NB4 (cell line): ENCODE measurements at regions not wholly inside any gene's neighbourhood (a gene's known extent, or its start where the extent isn't known, plus 50 kb on each side); places are given as distances from the start of the nearest gene placed in this dataset.

Experiments
- POLR2A ChIP-seq: IDR thresholded peaks from 2 replicates; pipeline ENCODE4 v1.6.1; 2011; ENCODE audit warnings: mild to moderate bottlenecking; ENCODE audit not compliant: insufficient read length; ENCODE audit errors: extremely low read depth
- TF ChIP-seq, protein P1 (sequence below): IDR thresholded peaks from one replicate; pipeline ENCODE4 v1.5.1; 2012; ENCODE audit warnings: low read depth, low read length

DNA sequence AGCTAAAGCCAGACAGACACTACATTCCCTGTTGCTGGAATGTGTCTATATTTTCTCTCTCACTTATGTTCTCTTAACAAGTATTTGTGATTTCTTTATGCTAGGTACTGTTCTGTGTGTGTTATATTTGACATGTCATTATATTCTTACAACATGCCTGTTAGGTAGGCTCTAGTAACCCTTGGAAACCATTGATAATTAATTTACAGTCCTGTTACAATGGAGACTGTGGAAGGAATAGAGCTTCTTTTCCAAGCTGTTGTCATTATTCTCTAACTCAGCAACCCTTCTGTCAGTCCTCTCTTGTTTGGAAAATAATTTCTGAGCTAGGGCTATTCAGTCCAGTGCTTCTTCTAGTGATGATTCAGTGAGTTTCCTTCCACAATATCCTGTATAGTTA, 419.1 kb upstream of the BOD1L1 start:
- TF ChIP-seq, protein P1, sequence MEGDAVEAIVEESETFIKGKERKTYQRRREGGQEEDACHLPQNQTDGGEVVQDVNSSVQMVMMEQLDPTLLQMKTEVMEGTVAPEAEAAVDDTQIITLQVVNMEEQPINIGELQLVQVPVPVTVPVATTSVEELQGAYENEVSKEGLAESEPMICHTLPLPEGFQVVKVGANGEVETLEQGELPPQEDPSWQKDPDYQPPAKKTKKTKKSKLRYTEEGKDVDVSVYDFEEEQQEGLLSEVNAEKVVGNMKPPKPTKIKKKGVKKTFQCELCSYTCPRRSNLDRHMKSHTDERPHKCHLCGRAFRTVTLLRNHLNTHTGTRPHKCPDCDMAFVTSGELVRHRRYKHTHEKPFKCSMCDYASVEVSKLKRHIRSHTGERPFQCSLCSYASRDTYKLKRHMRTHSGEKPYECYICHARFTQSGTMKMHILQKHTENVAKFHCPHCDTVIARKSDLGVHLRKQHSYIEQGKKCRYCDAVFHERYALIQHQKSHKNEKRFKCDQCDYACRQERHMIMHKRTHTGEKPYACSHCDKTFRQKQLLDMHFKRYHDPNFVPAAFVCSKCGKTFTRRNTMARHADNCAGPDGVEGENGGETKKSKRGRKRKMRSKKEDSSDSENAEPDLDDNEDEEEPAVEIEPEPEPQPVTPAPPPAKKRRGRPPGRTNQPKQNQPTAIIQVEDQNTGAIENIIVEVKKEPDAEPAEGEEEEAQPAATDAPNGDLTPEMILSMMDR: no peak
- no peak for TF ChIP-seq POLR2A
